ENCODE measurements at regions not wholly inside any gene's neighbourhood (a gene's known extent, or its start where the extent isn't known, plus 50 kb on each side); places are given as distances from the start of the nearest gene placed in this dataset.

DNA sequence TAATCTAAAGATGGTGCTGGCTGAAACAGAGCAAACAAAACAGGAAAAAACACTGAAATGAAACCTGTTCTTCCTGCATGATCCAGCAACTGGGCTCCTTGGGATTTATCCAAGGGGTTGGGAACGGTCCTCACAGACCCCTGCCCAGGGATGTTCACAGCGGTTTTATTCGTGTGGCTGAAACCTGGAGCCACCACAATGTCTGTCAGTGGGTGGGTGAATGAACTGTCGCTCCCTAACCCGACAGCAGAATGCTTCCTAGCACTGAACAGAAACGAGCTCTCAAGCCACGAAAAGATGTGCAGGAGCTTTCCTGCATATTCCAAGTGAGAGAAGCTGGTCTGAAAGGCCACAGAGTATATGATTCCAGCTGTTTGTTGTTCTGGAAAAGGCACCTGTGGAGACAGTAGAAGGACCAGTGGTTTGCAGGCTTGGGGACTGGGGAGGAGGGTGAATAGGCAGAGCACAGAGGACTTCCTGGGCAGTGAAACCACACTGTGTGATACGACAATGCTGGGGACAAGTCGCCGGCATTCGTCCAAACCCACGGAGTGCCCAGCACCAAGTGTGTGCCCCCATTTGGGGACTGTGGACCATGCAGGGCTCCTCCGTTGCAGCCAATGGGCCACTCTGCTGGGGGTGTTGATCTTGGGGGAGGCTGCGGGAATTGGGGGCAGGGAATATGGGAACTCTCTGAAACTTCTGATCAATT, 73.9 kb downstream of the TEX29 start:
- DNase-seq, result no peak

DNA sequence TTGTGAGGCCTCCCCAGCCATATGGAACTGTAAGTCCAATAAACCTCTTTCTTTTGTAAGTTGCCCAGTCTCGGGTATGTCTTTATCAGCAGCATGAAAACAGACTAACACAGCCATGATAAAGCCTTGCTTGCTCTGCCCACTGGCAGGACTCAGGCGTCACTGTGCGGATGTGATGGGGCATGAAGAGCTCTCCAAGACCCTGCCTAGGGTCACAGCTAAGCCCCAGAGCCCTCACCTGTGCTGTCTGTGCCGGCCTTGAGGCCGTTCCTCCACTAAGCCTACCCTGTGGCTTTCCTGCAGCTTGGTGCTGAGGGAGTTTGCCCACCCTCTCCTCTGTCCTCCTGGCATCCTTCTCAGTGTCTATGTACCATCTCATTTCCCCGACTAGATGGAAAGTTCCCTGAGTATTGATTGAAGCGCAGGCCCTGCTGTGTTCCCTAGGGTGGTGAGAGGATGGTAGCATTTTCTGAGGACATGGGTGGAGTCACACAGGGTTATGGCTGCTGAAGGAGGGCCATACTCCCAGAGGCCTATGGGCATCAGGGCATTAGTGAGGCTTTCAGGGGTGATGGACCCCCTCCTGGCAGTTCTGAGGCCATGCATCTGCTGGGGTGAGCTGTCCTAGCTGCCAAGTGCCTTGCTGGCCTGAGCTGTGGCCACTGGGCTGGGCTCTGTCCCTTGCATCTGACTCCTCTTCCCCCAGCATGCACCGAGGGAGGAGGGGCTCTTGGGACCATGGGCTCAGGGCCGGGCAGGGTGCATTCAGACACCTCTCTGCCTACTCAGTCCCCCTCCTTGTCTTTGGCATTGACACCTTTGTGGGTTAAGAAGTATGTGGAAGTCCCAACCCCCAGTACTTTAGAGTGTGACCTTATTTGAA, 75.3 kb downstream of the TEX29 start:
- no peak for DNase-seq

DNA sequence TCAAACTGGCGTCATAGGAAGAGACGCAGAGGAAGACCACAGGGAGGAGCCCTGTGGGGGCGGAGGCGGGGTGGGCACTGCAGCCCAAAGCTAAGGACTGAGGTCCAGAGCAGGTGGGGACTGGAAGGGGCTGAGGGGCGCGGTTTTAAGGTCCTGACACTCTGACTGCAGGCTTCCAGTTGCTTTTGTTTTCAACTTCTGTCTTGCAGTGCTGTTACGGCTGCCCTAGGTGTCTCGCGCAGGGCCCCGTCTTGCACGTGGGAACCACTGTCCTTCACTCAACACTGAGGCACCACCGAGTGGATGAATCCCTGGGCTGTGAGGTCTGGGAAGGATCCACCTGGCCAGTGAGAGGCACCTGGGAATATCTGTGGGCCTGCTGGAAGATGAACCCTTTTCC, 76.0 kb downstream of the TEX29 start:
- DNase-seq, result no peak

DNA sequence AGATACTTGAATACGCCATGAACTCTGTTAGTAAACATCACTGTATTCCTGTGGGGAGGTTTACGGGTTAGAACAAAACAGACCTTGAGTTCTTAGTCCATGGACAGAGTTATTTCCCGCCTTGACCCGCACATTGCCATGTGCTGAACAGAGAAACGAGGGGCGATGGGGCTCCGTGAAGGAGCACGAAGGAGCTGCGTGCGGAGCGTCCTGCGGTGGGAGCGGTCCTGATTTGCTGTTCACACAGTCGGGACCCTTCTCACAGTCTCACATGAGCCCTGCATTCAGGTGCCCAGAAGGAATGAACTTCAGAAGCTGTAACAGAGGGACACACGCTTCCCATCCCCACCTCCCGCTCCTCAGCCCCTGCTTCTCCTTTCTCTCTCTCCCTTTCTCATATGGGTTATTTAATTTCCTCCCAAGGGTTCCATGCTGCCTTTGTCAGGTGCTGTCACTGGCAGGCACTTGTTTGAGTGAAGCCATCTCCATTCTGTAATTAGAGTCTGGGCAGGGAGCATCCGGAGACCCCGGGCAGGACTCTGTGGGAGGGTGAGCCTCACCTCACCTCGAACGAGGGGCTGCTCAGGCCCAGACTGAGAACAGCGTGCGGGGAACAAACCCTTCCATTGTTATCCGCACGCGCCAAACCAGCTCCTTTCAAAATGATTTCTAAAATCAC, 76.9 kb downstream of the TEX29 start:
- no peak for DNase-seq

DNA sequence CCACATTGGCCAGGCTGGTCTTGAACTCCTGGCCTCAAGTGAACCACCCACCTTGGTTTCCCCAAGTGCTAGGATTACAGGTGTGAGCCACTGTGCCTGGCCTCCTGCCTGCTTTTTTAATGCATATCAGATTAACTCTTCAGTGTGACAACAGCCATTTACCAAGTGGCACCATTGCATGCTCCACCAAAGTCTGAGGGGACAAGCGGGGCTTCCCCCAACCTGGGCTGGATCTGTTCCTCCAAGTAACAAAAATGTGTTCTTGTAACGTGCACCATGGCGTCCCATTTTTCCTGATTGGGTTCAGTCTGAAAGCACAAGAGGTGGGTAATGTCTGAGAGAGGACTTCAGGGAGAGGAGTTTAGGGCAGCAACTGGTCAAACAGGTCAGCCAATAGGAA, 77.8 kb downstream of the TEX29 start:
- DNase-seq, result no peak

DNA sequence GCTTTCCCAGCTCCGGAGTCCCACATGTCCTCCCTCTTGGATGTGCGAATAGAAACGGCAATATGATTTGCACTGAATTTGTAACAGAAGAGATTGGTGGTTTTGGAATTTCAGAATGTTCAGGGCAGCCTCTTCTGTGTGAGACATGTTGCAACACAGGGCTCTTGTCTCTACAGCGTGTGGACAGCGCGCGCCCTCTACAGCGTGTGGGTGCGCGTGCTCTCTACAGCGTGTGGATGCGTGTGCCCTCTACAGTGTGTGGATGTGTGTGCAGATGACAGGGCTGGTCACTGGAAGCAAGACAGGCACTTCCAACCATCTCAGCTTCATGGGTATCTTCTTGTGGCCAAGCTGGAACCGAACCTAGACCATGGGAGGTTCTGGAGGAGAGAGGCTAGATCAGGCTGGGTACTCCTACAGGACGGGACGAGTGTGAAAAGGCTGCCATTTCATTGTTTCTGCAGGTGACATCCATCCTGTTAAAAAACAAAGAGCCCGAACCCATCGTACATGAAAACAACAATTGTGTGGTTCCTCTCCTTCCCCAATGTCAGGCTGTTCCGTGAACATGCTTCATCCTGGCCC, 78.4 kb downstream of the TEX29 start:
- no peak for DNase-seq

DNA sequence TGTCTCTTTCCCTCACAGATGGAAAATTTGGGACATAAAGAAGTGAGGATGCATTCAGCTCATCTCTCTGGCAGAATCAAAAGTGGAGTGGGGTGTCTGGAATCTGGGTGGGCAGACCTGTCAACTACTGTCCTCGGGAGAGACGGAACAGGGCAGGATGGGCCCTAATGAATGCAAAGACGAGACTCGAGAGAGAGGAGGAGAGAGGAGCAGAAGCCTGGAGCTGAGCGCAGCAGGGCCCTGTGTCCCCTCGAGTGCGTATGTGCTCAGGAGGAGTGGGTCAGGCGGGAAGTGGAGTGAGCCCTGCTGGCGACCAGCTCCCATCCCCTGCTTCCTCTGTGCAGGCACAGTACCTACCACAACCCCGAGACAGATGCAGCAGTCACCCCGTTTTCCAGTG, 78.9 kb downstream of the TEX29 start:
- DNase-seq, result no peak

DNA sequence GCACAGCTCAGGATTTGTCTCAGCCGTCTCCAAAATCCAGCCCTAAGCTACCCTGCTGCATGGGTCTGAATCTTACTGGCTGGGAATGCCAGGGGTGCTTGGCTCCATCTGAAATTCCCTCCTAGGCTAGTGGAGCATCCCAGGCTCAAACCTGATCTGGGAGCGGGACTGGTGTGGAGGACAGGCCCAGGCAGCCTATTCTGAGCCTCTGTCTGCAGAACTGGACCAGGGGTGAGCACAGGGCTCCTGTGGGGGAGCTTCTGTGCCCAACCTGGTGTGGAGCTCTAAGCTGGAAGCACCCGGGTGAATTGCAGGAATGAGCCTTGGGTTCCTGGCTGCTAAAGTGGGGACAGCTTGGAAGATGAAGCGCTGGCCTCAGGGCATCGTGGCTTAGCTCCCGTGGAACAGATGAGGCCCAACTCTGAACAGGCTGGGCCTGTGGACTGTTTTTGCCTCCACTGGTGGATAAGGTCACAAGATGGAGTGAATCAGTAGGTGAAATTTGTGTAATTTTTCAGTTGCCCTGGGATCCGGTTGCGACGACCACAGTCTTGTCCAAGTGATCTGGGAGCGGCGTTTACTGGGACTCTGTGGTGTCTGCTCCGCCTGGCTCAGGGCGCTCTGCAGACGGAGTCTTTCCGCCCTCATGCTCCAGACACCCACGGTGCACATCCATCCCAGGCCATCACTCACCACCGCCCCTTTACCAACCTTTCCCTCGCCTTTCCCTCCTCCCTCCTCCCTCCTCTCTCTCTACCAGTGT, 79.5 kb downstream of the TEX29 start:
- no peak for DNase-seq

DNA sequence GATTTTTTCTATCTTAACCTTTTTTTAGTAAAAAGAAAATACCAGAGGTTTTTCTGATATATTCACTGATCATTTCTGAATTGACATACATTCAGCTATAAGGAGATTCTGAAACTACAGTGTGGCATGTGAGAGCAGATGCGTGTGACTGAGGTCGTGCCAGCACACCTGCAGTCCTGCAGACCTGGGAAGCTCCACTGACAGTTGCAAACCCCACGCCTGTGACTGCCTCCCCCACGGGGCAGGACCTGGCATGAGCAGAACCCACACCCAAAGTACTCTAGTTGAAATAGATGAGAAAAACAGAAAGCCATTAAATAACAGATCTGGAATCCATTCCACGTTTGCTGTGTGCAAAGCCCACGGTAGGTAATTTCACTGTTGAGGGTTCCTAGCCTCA, 80.7 kb downstream of the TEX29 start:
- no peak for DNase-seq

DNA sequence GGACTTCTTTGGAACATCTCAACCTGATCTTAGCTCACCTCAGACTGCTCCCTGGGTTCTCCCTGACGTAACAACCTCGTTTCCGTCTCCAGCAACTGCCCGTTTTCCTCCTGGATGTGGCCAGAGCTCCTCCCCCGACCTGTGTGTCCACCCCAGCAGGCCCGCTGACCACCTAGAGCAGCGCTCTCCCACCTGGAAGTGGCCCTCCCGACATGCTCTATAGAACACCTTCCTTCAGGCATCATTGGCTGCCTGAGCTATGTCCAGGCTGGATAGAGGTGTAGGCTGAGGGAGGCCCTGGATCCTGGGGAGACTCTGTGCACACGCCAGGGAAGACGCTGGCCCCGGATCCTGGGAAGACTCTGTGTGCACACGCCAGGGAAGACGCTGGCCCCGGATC, 81.3 kb downstream of the TEX29 start:
- DNase-seq, result no peak

DNA sequence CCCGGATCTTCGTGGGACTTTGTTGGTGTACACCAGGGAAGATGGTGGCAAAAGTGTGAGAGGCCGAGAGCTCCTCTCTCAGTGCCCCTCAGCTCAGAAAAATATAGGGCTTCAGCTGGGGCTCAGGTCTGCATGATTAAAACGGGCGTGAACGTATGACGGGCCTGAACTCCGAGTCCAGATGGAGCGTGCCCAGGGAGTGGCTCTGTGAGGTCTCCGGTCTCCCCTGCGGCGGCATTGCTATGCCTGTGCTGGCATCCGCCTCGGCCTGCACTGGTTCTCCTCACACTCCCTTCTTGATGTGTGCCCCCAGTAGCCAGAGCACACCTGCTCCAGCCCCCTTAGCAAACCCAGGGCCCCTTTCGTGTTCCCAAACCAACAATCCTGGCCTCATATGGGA, 82.0 kb downstream of the TEX29 start:
- DNase-seq, result no peak

DNA sequence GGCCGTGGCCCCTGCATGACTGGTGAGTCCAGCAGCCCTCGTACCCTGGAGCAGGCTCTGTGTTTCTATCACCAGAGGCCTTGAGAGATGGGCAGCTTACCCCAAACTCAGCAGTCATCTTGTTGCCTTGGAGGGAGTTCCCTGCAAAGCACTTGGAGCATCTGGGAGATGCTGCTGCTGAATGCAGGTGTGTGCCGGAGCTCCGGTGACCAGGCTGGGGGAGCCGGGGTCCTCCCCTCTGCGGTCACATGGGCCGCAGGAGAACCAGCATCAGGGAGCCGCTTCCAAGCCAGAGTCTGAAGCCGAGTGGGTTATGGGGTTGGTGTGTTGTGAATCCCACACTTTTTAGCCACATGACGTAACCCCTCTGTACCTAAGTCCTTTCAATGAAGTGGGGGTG, 82.8 kb downstream of the TEX29 start:
- DNase-seq, result no peak

DNA sequence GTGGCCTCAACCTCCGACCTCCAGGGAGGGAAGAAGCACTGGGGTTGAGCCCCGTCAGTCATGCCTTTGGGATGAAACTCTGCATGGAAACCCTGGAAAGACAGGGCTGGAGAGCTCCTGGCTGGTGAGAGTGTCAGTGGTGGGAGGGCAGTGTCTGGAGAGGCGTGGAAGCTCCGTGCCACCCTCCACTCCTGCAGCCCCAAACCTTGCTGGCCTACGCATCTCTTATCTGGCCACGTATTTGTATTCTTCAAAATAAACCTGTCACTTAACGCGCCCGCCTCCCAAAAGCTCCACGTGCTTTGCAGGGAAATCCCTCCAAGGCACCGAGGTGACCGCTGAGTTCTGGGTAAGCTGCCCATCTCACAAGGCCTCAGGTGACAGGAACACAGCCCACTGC, 84.3 kb downstream of the TEX29 start:
- no peak for DNase-seq

DNA sequence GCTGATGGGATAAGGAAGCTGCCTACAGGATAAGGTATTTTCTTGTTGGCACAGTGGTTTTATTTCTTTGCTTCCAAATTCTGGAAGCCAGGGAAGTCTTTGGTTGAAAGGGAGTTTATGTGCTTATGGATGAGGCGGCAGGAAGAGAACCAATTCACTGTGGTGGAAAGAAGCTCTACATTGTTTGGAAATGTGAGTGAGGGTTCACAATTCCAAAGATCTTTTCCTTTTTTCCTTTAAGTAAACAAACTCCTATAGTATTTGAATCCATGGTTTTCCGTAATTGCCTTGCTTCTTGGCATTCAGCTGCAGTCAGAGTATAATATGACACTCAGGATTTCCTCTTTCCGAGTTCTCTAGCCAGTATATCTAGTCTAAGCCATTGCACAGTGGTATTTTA, 86.2 kb downstream of the TEX29 start:
- no peak for DNase-seq

DNA sequence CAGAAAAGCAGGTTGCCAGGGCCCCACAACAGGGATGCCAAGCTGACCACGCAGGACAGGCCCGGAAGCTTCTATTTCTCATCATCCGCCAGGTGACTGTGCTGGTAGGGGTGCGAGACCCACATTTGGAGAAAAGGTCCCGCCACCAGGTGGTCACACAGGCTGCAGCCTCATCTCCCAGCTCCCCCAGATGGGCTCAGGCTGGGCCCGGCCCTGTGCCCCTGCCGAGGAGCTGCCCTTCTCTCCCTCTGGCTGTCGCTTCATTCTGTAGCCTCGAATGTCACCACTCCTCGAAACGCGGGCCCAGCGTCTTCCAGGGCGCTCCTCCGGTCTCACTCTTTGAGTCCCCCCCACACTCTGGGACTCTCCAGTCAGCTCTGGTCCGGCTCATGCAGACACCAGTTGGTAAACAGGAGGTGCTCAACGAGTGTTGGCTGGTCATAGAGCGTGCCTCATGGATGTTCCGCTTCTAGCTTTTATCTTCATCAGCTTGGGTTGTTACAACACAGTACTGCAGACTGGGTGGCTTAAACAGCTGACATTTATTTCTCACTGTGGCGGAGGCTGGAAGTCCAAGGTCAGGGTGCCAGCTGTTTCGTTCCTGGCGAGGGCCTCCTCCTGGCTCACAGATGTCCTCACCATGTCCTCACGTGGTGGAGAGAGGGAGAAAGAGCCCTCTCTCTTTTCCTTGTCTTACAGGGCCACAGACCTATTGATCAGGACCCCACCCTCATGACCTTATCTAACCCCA, 87.1 kb downstream of the TEX29 start:
- DNase-seq, result no peak

DNA sequence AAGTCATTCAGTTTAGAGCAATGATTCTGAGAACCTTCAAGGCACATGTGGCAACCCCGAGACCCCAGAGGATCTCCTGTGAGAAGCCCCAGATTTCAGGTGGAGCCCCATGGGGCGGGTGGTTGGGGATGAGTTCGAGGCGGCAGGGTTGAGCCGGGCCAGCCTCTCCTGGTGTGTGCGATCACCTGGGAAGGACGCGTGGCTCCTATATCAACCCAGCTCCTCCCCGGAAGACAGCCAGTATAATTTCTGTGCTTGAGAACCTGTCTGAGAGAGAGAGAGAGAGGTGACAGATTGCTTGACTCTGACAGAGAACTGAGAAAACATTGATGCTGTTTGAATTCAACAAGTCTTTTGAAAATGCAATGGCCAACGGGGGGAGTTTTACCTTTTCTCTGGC, 89.0 kb downstream of the TEX29 start:
- no peak for DNase-seq

DNA sequence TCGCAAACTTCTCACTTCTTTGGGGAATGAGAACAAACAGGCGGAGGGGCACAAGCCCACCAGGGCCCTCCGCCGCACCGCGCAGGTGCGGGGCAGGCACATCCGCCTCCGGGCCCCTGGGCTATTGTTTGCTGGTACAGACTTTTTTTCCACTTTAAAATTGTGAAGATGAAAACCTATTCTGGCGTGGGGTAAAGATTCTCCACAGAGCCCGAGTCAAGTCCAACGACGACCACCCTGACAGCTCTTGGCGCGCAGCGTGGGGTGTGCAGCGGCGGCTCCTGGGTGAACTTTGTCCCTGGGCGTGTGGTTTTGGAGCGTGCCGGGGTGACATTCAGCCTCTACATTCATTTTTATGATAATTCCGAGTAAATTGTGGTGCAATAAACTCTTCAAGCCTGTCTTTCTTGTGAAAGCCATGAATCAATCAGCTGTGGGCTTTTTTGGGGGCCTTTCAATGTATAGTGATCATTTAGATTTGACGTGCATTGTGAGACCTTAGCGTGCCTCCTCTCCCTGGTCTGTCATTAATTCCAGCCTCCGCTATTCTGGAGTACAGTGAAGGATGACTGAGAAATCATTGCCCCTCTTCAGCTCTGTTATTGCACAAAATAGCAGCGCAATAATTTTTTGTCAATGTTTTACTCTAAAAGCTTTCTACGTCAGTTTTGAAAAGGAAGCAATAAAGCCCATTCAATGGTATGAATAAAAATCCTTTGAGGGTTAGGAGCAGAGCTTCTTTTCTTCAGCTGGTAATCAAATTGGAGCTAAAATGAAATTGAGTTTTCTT, 90.0 kb downstream of the TEX29 start:
- no peak for DNase-seq

DNA sequence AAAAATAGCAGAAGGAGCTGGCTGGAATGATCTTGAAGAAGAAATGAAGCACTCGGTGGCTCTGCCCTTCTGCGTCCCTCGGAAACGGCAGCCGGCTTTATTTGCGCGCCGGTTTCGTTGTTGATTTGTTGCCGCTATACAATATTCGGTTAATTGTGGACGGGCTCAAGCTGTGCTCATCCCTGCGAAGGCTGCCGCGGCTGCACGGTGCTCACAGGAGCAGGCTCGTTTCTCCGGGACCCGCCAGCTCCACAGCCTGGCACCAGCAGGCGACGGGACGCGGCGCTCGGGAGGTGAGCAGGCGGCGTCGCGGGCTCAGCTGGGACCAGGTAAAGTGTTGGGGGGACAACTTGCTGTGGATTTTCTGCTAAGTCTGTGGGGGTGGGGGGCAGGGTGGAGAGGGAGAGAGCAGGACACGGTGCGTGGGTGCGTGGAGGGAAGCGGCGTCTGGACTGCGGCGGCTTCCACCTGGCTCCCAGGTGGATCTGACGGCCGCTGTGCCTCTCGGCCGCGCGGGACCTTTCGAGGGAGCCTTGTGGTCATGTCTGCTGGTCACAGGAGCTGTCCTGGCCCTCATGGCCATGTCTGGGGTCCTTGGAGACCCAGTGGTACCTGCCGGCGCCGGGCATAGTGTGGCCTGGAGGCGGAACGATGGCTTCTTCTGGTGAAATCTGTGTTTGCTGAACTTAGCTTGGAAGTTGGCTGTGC, 90.9 kb downstream of the TEX29 start:
- DNase-seq, result no peak

DNA sequence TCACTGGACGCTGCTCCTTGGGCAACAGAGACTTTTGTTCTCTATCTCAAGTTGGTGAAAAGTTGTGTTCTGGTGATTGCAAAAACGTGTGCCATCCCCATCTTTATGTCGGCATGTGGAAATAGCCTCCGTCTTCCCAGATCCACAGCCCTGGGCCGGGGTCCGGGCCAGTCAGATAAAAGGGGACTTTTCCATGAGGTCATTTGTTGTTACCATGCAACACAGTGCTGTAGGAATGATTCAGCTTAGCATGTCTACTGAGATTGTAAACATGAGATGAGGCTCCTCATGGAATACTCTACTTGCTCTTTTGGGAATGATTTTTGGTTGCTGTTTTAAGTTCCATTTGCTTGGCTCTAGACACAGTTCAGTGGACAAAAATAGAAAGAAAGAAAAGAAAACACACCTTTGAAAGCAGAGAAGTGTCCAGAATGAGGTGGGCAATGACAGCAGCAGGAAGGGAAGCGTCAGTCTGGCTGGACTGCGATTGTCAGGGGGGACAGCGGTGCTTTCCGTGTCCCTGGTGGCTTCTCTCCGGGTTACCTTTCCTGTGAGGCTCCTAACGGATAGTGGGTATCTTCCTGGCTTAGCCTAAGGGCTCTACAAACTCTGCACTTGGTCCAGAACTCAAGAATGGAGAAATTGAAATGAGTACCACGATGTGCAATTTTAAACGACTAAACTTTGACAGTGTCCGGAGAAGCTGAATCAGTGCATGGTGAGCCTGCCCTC, 91.6 kb downstream of the TEX29 start:
- no peak for DNase-seq

Measured in NCI-H446 (cell line).